Fibroblast of peridontal ligament (primary cell): ENCODE measurements at regions not wholly inside any gene's neighbourhood (a gene's known extent, or its start where the extent isn't known, plus 50 kb on each side); places are given as distances from the start of the nearest gene placed in this dataset.
A peak's percentile ranks its signal among the peaks of the same experiment; 100 is the strongest.

Experiments
- DNase-seq: peaks from one replicate; pipeline ENCODE4 v3.0.0-alpha.2; 2010; ENCODE audit errors: extremely low read depth

GRCh38 chr18:56224669-56225561 lies 413.5 kb downstream of the TXNL1 start:
- no peak for DNase-seq

GRCh38 chr18:56221195-56222065 lies 417.0 kb downstream of the TXNL1 start:
- DNase-seq: no peak

- DNase-seq: peak; percentile 33
Measured at GRCh38 chr18:56217406-56217805, 421.0 kb downstream of the TXNL1 start.

GRCh38 chr18:56214706-56215105 lies 423.7 kb downstream of the TXNL1 start:
- DNase-seq: no peak

- DNase-seq: no peak
Measured at GRCh38 chr18:56210520-56210919, 427.9 kb downstream of the TXNL1 start.

DNA sequence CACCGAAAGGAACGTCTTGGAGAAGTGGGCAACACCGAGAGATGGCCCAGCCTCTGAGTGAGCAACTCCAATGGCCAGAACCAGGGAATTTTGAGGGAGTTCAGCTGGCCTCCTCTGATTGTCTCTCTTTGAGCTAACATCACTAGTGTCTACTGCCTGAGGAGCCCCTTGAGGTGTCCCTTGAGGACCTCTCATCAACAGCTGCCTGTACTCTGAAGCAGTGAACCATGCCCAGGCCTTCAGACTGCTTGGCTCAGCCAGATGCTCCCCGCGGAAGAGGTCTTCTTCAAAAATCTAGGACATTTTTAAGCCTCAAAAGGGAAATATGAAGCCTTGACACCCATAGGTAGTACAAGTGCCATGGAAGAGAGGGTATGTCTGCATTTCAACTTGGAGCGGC lies 430.4 kb downstream of the TXNL1 start:
- DNase-seq: no peak

DNA sequence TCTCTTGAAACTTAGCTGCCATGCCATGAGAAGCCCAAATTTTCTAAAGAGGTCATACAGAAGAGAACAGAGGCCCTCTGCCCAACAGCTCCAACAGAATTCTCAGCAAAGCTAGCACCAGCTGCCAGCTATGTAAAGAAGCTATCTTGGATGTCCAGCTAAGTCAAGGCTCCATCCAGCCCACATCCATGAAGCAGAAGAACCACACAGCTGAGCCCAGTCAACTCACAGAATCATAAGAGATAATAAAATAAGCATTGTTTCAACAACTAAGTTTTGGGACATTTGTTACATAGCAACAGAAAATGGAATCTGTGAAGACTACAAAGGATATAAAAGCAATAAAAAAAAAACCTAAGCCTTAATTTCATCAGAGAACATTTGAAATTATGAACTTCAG lies 434.3 kb downstream of the TXNL1 start:
- DNase-seq: no peak

DNA sequence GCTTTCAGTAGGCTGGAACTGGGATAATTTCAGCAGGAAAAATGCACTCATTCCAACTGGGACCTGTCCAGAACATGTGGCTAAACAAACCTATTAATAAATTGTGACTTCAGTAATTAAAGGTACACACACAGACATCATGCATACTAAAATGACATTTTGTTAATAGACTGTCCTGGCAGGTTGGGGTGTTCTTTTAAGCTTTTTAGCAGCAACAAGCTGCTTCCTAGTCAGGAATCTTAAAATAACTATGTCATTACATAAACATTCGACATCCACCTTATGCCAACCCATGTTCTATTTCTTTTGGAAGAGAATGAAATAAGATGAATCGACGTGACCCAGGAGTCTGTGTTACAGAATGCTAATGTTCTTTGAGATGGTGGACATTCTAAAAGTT lies 435.7 kb downstream of the TXNL1 start:
- no peak for DNase-seq

DNA sequence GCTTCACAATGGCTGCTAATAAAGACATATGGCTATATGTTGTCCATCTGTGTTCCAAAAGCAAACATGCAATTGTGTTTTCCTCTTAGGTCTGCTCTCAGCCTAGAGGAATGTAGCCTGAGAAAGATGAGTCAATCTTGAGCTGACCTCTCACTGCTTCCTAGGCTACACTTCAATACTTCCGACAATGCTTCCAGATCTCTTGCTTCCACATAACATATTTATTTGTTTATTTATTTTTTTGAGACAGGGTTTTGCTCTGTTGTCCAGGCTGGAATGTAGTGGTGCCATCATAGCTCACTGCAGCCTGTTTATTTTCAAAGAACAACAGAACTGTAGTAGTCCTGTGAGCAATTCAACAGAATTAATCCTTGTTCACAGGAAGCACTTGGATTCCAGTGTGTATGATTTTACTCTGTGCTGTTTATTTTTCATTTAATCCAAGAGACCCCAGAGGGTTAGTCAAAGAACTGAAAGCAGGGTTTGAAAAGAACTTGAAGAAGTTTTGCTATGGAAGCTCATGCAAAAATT lies 437.9 kb downstream of the TXNL1 start:
- DNase-seq: peak; percentile 71

- no peak for DNase-seq
Measured at GRCh38 chr18:56199580-56200330, 438.6 kb downstream of the TXNL1 start.

- no peak for DNase-seq
Measured at GRCh38 chr18:56197241-56197859, 441.0 kb downstream of the TXNL1 start.

- no peak for DNase-seq
Measured at GRCh38 chr18:56196495-56197225, 441.7 kb downstream of the TXNL1 start.

DNA sequence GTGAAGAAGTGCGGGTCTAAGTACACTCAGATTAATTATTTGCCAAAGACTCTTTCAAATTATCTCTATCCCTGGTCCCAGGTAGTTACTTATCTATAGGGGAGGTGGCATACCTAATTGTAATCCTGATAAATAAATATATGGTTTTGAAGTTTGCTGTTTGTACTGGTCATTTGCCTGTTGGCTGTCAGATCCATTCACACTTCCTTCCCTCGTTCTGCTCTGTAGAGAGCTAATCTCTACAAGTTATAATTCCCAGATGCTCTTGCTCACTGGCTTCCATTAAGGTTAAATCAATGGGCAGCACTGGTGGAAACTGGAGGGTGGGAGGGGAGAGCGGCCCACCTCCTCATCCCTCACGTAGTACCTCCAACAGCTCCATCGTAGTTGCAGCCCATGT lies 447.1 kb downstream of the TXNL1 start:
- DNase-seq: no peak

DNA sequence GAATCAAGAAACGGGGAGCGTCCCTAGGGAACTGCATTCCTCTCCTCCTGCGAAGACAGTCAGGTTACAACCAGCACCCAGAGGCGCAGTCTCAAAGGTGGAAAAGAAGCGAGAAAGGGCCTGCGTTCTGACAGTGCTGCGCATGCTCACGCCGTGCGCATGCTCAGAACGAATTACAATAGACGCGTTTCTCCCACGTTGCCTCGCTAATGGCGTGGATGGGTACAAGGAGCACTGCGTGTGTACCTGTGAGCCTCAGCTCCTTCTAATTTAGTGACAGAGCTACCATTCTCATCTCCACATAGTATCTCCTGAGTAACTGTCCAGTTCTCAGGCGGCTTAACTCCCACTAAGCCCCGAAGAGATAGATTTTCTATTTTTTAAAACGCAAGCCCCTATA lies 448.8 kb downstream of the TXNL1 start:
- DNase-seq: no peak

DNA sequence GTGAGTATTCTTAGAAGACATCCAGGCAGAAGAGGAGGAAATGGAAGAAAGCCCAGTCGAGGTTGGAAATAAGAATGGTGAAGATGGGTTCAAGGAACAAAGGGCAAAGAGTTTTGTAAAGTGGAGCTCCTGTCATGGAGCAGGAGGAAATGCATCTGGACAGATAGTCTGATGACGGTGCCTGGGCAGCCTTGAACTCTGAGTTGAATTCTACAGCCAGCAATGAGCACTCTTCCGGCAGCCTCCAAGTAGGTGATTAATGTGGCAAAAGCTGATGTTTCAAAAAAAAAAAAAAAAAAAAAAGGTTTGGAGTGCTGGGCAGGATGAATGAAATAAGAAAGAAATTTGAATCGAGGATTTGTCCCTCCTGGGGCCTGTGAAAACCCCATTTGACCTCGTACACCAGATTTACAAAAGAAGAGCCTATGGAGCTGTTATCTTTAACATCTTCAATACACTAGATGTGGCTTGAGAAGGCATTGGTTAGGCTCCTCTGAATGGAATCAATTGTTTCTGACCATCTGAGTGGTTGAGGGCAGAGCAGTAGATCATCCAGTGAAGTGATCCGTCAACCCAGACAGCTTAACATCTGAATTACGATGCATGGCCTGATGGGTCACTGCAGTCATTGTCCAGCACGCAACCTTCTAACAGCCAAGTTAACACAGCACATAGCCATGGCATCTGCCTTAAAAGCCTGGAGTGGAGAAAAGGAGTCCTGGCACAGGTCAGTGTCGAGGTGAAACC lies 449.7 kb downstream of the TXNL1 start:
- no peak for DNase-seq

DNA sequence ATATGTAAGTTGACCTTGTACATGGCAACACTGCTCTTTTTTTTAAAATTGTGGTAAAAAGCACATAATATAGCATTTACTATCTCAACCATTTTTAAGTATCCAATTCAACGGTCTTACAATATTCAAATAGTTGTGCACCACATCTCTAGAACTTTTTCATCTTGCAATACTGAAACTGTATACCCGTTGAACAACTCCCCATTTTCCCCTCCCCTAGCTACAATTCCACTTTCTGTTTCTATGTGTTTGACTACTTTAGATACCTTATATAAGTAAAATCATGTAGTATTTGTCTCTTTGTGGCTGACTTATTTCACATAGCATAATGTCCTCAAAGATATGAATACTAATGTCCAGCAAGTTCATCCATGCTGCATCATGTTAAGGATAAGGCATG lies 452.1 kb downstream of the TXNL1 start:
- DNase-seq: no peak

GRCh38 chr18:56185126-56185525 lies 453.3 kb downstream of the TXNL1 start:
- DNase-seq: no peak

DNA sequence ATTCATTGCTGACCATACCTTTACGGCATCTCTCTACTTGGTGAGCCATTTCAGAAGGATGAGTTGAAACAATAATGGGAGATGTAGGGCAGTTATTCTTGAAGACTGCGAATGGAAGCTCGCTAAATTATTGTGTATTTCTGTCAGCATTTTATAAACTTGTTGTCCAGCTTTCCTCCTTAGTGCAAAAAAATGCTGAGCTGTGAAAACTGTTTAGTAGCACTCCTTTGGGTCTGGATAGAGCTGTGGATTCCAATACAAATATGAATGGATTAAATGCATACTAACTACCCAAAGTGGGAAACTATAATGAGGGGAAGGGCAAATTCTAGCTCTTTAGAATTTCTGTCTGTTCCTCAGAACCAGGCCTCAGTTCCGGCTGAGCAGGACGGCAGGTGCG lies 461.6 kb downstream of the TXNL1 start:
- no peak for DNase-seq

DNA sequence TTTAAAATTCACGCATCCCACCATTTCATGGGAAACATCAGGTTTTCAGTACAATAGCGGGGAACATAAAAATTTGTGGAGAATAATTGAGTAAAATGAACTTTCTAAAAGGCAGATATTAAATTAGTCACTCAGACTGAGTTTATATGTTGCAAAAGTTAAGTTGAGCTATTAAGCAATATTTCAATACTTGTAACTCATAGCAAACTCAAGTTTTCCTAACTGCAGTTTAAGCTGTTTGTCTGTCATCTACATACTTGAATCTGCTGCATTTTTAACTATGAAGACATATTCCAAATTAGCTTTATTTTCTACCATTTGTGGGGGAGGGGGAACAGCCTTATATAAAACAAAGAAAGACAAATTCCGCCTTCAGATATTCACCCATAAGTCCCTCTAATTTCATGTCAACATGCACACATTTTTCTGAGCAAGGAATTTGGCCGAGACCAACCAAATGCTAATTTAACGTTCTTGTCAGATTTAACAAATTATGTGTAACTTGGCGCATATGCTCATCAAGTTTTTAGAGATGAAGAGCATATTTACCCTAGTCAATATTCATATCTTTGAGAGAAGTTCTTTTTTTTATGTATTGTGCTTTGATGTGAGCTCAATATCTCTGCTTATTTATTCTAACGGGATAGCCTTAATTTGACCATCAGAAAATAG lies 462.9 kb downstream of the TXNL1 start:
- peak; percentile 29 for DNase-seq
